CD4-positive, alpha-beta T cell treated with Interleukin-15 for 1 hour (primary cell): ENCODE measurements at regions not wholly inside any gene's neighbourhood (a gene's known extent, or its start where the extent isn't known, plus 50 kb on each side); places are given as distances from the start of the nearest gene placed in this dataset.

Experiments used
- DNase-seq: peaks from one replicate; pipeline ENCODE4 v3.0.0-alpha.2; 2020

DNA sequence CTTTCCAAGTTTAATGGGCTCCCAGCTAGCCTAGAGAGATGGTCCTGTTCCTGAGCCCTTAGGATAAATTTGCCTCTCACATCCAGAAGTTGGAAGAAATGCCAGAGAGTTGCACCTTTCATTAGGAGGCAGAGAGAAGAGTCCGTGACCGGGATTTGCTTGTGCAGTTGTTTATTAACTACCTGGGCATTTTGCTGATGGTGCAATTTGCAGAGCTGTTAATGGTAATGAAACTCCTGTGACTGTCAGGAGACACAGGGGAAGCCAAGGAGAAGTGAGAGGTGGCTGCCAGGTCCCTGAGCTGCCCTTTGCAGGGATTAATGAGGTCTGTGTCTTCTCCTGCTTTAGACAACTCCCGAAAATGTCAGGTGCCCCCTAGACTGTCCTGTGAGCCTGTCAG is 69.1 kb upstream of the B3GAT1 start:
- no peak for DNase-seq

DNA sequence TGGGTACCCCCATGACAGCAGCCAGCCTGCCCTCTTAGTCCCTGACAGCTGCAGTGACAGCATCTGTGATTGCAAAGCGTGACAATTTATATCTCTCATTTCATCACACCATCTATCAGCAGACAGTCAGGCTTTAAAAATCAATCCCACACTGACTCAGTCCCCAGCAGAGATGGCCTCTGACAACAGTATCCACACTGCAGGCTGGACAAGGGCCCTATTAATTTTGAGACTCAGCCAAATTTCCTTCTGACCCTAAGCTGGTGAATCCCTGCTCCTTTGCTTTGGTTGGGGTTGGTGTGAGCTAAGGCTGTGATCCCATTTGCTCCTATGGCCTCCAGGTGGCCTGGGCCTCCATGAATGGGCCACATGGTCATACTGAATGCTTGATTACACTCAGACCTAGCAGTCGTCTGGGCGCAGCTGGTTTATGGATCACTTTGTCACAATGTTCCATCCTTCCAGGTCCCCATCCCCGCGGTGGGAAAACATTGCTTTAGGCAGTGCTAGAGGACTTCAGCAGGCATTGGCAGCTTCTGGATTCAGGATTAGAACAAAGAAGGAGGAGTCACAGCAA is 68.2 kb upstream of the B3GAT1 start:
- no peak for DNase-seq

DNA sequence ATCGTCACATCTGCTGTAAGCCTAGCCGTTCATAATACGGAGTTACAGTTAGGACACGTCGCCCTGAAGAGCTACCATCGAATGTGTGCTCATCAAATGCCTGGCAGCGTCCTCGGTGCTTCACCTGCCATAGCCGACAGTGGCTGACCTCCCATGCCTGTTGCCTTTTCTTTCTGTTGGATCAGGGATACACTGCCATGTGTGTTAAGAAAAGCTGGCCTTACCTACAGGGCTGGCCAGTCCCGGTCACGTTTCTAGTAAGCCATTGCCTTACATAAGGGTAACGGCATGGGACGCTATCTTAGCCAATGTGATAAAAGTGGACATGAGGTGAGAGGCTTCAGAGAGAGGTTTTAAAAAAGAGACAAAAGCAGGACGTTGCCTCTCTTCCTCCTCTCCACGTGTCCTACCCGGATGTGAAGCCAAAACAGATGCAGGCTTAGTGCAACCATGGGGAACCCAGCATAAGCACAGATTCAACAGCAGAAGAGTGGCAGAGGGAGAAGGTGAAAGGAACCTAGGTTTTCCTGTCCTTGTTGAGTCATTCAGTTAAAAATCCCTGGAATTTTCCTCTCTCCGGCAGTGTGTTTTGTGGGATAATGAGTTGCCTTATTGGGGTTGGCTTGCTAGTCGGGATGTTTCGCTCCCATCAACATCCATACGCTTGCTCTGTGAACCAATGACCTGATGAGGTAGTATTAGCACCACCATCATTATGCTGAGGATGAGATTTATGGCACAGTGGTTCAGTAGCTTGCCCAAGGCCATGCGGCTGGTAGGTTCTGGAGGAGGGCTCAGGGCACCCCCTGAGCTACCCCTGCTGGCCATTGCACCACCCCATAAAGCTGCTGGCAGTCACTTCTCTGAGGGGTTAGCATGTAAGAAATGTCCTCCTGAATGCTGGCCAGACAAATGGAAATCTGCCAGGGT is 67.4 kb upstream of the B3GAT1 start:
- no peak for DNase-seq

GRCh38 chr11:134478611-134479010 is 66.6 kb upstream of the B3GAT1 start:
- no peak for DNase-seq

GRCh38 chr11:134478176-134478575 is 66.1 kb upstream of the B3GAT1 start:
- no peak for DNase-seq

DNA sequence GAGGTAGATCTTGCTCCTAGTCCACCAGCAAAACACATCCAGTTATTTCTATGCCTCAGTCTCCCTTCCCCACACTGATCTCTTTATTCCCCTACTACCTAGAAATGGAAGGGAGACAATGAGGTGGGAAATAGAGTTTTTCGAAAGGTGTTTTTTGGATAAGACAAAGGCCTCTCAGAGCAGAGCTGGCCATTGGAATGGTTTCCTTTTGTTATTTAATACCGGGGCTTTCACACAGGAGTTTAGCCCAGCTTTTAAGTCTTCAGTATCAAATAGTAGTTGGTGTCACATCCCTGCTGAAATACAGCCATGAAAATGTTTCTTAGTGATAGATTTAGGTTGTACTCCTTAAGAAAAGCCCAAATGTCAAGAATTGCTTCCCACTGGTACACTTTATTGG is 65.4 kb upstream of the B3GAT1 start:
- DNase-seq: no peak

GRCh38 chr11:134476435-134477021 is 64.5 kb upstream of the B3GAT1 start:
- DNase-seq: no peak

- no peak for DNase-seq
Measured at GRCh38 chr11:134475951-134476350, 63.9 kb upstream of the B3GAT1 start.

DNA sequence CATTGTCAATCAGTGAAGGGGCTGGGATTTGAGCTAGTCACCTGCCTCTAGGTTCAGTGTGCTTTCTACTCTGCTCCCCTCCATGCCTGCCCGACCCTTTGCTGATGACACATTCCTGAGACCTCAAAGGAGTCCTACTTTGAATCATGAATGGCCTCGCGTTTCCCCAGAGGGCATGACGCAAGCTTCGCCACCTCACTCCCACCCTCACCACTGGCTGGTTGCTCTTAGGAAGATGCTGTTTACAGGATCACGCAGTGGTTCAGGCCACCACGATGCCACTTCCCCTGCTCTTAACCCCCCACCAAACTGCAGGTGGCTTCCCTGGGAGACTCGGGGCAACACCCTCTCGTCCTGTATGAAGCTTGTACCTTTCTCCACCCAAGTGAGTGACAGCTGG is 62.9 kb upstream of the B3GAT1 start:
- DNase-seq: no peak

DNA sequence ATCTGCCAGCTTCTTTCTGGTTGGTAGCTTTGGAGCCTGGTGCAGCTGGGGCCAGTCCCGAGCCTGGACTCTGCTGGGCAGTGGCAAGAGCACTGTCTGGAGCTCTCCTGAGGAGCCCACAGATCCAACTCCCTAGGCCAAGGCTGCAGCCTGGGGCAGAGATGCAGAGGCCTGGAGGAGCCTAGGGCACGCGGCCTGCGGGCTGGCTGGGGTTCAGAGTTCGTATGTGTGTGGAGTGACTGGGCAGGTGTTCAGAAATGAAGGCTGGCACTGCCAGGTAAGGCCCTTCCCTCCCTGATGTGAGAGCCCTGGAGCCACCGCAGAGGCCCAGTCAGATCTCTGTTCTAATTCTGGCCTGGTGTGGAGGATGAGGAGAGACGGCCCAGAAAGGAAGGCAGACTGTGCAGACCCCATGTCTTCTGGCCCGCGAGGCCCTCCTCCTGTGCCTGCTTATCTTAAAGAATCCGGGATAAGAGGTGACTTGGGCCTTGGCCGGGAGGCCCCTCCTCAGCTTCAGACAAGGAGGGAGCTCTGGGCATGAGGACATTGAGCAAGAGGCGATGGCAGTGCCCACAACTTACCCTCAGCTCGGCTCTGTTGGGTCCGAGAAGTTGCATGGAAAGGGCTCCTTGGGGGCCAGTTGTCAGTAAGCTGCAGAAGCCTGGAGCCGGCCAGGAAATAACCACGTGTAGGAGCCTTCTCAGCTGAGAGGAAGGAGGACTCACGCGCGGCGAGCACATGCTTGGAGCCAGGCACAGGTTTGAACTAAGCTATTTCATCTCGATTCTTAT is 62.2 kb upstream of the B3GAT1 start:
- DNase-seq: no peak

GRCh38 chr11:134471716-134472455 is 59.8 kb upstream of the B3GAT1 start:
- DNase-seq: no peak

DNA sequence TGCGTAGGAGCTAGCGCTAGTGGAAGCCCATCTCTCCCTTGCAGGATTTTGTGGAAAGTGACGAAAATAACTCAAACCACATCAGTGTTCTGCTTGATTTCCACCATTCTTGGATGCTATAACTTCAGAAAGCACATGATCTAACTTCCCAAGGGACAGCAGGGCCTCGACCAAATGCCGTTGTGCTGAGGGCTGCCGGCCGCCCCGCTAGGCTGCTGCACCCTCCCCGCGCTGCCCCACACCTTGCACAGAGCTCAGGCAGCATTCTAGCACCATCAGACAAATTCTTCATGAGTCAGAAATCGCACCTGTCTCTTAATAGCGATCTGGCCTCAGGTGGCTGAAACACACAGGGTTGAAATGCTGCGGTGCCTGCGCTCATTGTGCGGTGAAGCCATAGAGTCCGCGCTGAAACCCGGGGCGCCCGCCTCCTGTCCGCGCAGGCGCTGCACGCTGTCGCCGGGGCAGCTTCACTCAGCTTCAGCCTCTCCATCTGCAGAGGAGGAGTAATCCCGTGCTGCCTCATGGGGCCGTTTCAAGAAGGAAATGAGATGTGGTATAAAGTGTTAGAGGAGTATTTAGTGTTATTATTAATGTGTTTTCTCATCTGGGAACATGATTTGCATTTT is 59.2 kb upstream of the B3GAT1 start:
- no peak for DNase-seq

- DNase-seq: no peak
Measured at GRCh38 chr11:134470238-134470637, 58.2 kb upstream of the B3GAT1 start.

DNA sequence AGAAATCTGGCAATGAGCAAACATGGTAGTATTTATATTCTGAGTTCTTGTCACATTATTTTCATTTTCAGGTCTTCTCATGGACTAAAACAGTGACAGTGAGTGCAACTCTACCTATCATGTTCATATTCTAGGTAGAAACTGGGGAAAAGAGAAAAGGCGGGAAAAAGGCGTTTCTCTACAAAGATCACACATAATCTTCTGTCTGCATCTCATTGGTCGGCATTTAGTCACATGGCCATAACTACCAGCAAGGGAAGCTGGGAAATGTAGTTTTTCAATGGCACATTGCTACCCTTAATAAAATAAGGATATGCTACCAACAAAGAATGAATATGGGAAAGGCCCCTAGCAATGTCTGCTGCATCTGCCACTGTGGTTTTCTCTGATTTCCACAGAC is 57.6 kb upstream of the B3GAT1 start:
- no peak for DNase-seq

DNA sequence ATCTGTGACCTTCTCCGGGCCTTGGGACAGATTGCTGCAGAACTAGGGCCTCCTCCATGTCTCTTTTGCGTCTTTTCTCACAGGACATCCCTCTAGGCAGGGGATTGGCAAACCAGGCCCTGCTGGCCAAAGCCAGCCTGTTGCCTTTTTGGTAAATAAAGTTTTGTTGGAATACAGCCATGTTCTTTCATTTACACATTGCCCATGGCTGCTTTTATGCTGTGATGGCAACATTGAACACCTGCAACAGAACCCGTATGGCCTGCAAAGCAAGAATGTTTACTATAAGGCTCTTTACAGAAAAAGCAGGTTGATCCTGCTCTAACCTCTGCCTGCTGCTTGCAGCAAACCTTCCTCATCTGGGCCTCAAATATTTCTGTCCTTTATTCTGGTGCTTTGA is 56.8 kb upstream of the B3GAT1 start:
- no peak for DNase-seq

GRCh38 chr11:134468081-134468668 is 56.1 kb upstream of the B3GAT1 start:
- no peak for DNase-seq

DNA sequence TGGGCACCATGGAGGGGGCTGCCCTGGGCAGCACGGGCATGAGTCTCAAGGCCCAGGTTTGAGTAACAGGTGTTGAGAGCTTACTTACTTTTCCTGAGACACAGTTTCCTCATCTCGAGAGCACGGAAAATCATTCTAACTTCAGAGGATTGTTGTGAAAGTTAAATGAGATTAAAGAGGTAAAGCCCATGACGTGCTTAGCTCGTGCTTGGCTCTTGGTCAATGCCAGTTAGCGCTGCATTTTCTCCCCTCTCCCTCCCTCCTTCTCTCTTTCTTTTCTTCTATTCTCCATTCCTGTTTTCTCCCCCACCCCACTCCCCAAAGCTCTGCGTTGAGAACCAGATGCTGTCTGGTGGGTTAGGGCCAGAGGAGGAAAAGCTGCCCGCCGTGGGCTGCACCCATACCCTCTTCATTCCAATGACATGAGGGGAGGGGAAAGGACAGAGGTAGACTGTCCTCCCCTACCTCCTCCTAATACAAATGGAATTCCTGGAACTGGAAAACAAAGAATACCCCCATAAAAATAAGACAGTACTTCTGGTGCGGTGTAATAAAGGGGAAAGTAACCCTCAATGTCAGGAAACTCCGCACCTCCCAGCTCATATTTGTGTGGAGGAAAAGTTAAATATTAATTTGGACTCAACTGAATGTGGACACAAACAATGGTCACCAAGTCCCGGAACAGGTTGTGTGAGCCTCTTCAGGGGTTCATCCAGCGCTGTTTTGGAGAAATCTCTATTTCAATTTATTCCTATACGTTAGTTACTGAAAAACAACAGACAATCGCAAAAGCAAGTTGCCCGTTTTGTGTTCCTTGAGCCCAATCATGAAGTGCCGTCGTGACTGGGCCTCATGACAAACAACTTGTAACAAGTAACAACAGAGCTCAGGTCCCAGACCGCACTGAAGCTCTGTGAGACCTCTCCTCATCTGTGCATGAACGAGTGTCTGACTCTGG is 54.8 kb upstream of the B3GAT1 start:
- DNase-seq: no peak

DNA sequence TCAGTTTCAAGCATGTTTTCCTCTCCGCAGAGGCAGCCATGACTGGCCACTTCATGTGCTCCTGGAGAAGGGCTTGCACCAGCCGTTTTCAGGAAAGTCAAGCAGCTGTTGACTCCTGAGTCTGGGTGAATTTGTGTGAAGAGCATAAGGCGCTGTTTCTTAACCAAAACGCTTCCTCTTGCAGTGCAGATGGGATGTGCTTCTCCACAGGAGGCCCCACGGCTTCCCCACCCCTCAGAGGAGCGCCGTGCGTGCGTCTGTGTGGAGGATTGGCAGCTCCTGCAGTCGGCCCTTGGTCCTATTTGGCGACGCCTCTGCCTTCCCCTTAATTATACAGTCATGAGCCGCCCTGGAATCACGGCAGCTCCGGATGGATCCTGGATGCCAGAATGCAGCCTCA is 54.1 kb upstream of the B3GAT1 start:
- no peak for DNase-seq

DNA sequence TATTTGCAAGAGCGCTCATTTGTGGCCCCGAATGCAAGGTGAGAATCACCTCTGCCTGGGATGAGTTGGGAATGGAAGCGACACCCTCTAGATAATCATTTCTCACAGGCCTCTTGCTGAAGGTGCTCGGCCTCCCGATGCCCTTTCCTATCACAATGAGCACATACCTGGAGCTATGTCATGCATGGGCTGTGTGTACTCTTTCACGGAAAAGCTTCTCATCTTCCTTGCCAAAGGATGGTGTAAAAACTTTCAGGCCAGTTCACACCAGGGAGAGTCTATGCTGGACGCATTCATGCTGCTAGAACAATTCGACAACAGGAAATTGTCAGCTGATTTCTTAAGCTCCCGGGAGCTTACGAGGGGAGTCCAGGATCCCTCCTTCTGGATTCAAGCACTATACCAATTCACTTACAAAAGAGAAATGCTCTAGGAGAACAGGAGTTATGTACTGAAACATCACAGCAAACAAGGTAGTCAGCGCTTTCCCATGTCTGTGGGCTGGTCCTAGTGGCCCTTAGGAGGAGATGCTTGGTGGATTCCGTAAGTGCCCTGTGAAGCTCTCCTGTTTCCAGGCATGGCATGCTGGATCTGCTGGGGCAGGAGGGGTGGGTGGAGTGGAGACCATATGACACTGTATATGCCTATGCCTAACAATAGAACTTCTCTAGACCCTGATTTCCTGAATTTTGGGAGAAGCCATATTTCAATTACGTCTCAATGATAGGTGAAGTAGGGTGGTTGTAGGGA is 53.1 kb upstream of the B3GAT1 start:
- no peak for DNase-seq

DNA sequence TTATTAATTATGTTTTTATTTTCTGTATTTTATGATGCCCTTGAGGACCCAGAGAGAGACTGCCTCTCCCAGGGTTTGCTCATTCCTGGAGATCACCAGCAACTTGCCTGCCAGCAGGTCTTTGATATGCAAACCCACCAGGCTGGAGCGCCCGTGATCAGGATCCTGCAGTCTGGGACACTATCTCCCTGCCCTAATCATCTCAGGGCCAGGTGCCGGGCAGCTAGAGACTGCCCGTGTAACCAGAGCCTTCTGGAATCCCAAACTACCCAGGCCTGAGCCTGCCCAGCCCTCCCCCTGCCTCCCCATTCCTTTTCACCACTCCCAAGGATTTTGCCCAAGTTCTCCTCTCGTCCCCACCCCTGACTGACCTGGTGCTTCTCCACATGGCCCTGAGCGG is 52.2 kb upstream of the B3GAT1 start:
- DNase-seq: no peak
